HG03571 (cell line): ENCODE measurements at regions not wholly inside any gene's neighbourhood (a gene's known extent, or its start where the extent isn't known, plus 50 kb on each side); places are given as distances from the start of the nearest gene placed in this dataset.

Experiments
- ATAC-seq: cut with Tn5 transposase; IDR thresholded peaks from one replicate; pipeline ENCODE4 v1.9.1; 2021; ENCODE audit not compliant: unreplicated experiment

GRCh38 chr12:76611533-76611932, 52.0 kb upstream of the OSBPL8 start:
- ATAC-seq: no peak

- no peak for ATAC-seq
Observed at GRCh38 chr12:76614364-76614763, 54.8 kb upstream of the OSBPL8 start.

- ATAC-seq: no peak
Observed at GRCh38 chr12:76618031-76618430, 58.5 kb upstream of the OSBPL8 start.

- peak; percentile 85 for ATAC-seq
Observed at GRCh38 chr12:76621582-76622024, 62.0 kb upstream of the OSBPL8 start.

GRCh38 chr12:76622351-76622750, 62.8 kb upstream of the OSBPL8 start:
- no peak for ATAC-seq

- no peak for ATAC-seq
Observed at GRCh38 chr12:76622915-76623314, 63.3 kb upstream of the OSBPL8 start.

- no peak for ATAC-seq
Observed at GRCh38 chr12:76623931-76624330, 64.4 kb upstream of the OSBPL8 start.

- ATAC-seq: no peak
Observed at GRCh38 chr12:76627346-76628135, 68.0 kb upstream of the OSBPL8 start.

- ATAC-seq: no peak
Observed at GRCh38 chr12:76628745-76629144, 69.2 kb upstream of the OSBPL8 start.

- ATAC-seq: no peak
Observed at GRCh38 chr12:76631741-76632140, 72.2 kb upstream of the OSBPL8 start.

GRCh38 chr12:76633415-76633814, 73.8 kb upstream of the OSBPL8 start:
- ATAC-seq: no peak

- ATAC-seq: no peak
Observed at GRCh38 chr12:76634133-76634532, 74.6 kb upstream of the OSBPL8 start.

GRCh38 chr12:76636121-76636692, 76.6 kb upstream of the OSBPL8 start:
- no peak for ATAC-seq

GRCh38 chr12:76637807-76638206, 78.2 kb upstream of the OSBPL8 start:
- no peak for ATAC-seq

GRCh38 chr12:76639646-76640045, 80.1 kb upstream of the OSBPL8 start:
- ATAC-seq: no peak

GRCh38 chr12:76641073-76641472, 81.5 kb upstream of the OSBPL8 start:
- ATAC-seq: no peak

- ATAC-seq: no peak
Observed at GRCh38 chr12:76641961-76642360, 82.4 kb upstream of the OSBPL8 start.

GRCh38 chr12:76643438-76643837, 83.9 kb upstream of the OSBPL8 start:
- no peak for ATAC-seq

GRCh38 chr12:76644950-76645349, 85.4 kb upstream of the OSBPL8 start:
- no peak for ATAC-seq

- no peak for ATAC-seq
Observed at GRCh38 chr12:76645934-76646333, 86.4 kb upstream of the OSBPL8 start.

- ATAC-seq: no peak
Observed at GRCh38 chr12:76646366-76646765, 86.8 kb upstream of the OSBPL8 start.

GRCh38 chr12:76649099-76649498, 89.5 kb upstream of the OSBPL8 start:
- no peak for ATAC-seq

- no peak for ATAC-seq
Observed at GRCh38 chr12:76652402-76652801, 92.8 kb upstream of the OSBPL8 start.
